Uterus (tissue), 3 donors: ENCODE measurements at regions not wholly inside any gene's neighbourhood (a gene's known extent, or its start where the extent isn't known, plus 50 kb on each side); places are given as distances from the start of the nearest gene placed in this dataset.
A peak's percentile ranks its signal among the peaks of the same experiment; 100 is the strongest.

Experiments
- DNase-seq, 2 donors: peaks; one replicate each; pipeline ENCODE4 v3.0.0-alpha.2; 2019 to 2020
- H3K27ac ChIP-seq, 2 donors: fragments of 200-600 bp; sonication (generic); 1 replicate in 1 of 2; 2 replicates in 1 of 2; pipeline ENCODE4 v1.5.1; 2016 to 2018
- H3K27me3 ChIP-seq, 2 donors: fragments of 200-600 bp; sonication (generic); one replicate each; pipeline ENCODE4 v1.5.1; 2018 to 2019; ENCODE audit warnings: control low read depth in 1 of 2
- H3K36me3 ChIP-seq, 2 donors: fragments of 200-600 bp; sonication (generic); one replicate each; pipeline ENCODE4 v1.5.1; 2019; ENCODE audit warnings: control low read depth in 1 of 2
- H3K4me1 ChIP-seq, 2 donors: fragments of 200-600 bp; sonication (generic); one replicate each; pipeline ENCODE4 v1.5.1; 2018 to 2019; ENCODE audit warnings: control low read depth in 1 of 2
- H3K4me3 ChIP-seq, 2 donors: fragments of 200-600 bp; sonication (generic); 1 replicate in 1 of 2; 2 replicates in 1 of 2; pipeline ENCODE4 v1.5.1; 2018 to 2019; ENCODE audit warnings: mild to moderate bottlenecking in 1 of 2
- H3K9me3 ChIP-seq, 2 donors: fragments of 200-600 bp; sonication (generic); one replicate each; pipeline ENCODE4 v1.5.1; 2019; ENCODE audit warnings: control low read depth in 1 of 2
- CTCF ChIP-seq, 4 experiments: fragments of 200-600 bp in 2 of 4; fragments of 450-650 bp in 2 of 4; sonication (generic) in 2 of 4; IDR thresholded peaks; one replicate each; pipeline ENCODE4 v1.5.1; 2016 to 2019; ENCODE audit warnings: antibody characterized with exemption in 4 of 4, mild to moderate bottlenecking in 2 of 4, moderate library complexity in 1 of 4
- POLR2A ChIP-seq, 2 donors: fragments of 450-650 bp; IDR thresholded peaks; one replicate each; pipeline ENCODE4 v1.6.1; 2016; ENCODE audit warnings: antibody characterized with exemption in 2 of 2, mild to moderate bottlenecking in 1 of 2, moderate library complexity in 1 of 2
- intact Hi-C: fragments of 100-400 bp; cut with DNase I; formaldehyde crosslinking; loops from one replicate; pipeline ENCODE4 v1.15.1; 2023; ENCODE audit warnings: low total_unique reads
- donor health status: DM: yes; HTN: yes; CAD: no.

- peaks cover 0 to under 1% of the 10 kb centered on the region in 2 donors for H3K9me3 ChIP-seq
- intact Hi-C loops = no loop called here
- peak overlapping the region; percentile 33 to 82 for H3K27ac ChIP-seq
- TF ChIP-seq CTCF (IDR thresholded peaks at IDR 0.05) (no peak), POLR2A (IDR thresholded peaks at IDR 0.05) (no peak)
- no peak for DNase-seq
- no peak overlapping the region for H3K4me3 ChIP-seq
- H3K27me3 ChIP-seq = no peaks in the 10 kb centered on the region
- peaks cover 0 to 17% of the 10 kb centered on the region in 2 donors for H3K4me1 ChIP-seq
- H3K36me3 ChIP-seq = no peaks in the 10 kb centered on the region
Measured at GRCh38 chr1:164953815-164954214, 394.8 kb downstream of the PBX1 start.

GRCh38 chr1:164953098-164953497 is 394.1 kb downstream of the PBX1 start:
- DNase-seq = no peak
- intact Hi-C loops = no loop called here
- TF ChIP-seq POLR2A (IDR thresholded peaks at IDR 0.05) (no peak), CTCF (IDR thresholded peaks at IDR 0.05) (no peak)
- Histone ChIP-seq H3K4me3 (no peak overlapping the region), H3K27ac (peak overlapping the region; percentile 73 to 82), H3K4me1 (peaks cover 0 to 17% of the 10 kb centered on the region in 2 donors), H3K9me3 (peaks cover 0 to 8% of the 10 kb centered on the region in 2 donors), H3K36me3 (no peaks in the 10 kb centered on the region), H3K27me3 (no peaks in the 10 kb centered on the region)

- Histone ChIP-seq H3K36me3 (no peaks in the 10 kb centered on the region), H3K4me3 (no peak overlapping the region), H3K4me1 (peaks cover 0 to 17% of the 10 kb centered on the region in 2 donors), H3K27me3 (no peaks in the 10 kb centered on the region), H3K27ac (peak overlapping the region; percentile 73 to 82), H3K9me3 (peaks cover 0 to 11% of the 10 kb centered on the region in 2 donors)
- no peak for DNase-seq
- intact Hi-C loops = no loop called here
- TF ChIP-seq POLR2A (IDR thresholded peaks at IDR 0.05) (no peak), CTCF (IDR thresholded peaks at IDR 0.05) (no peak)
Measured at GRCh38 chr1:164951508-164951907, 392.5 kb downstream of the PBX1 start.

GRCh38 chr1:164950541-164950986 is 391.6 kb downstream of the PBX1 start:
- TF ChIP-seq CTCF (IDR thresholded peaks at IDR 0.05) (no peak), POLR2A (IDR thresholded peaks at IDR 0.05) (no peak)
- H3K9me3 ChIP-seq = peaks cover 0 to 11% of the 10 kb centered on the region in 2 donors
- peak overlapping the region; percentile 73 to 82 for H3K27ac ChIP-seq
- intact Hi-C loops = no loop called here
- no peaks in the 10 kb centered on the region for H3K27me3 ChIP-seq
- DNase-seq = peak; percentile 55 to 86
- H3K36me3 ChIP-seq = no peaks in the 10 kb centered on the region
- H3K4me3 ChIP-seq = no peak overlapping the region
- peaks cover 0 to 17% of the 10 kb centered on the region in 2 donors for H3K4me1 ChIP-seq

GRCh38 chr1:164949771-164950471 is 390.9 kb downstream of the PBX1 start:
- peaks cover 0 to 17% of the 10 kb centered on the region in 2 donors for H3K4me1 ChIP-seq
- DNase-seq = no peak
- TF ChIP-seq CTCF (IDR thresholded peaks at IDR 0.05) = peak; percentile 17 to 62 (median 42)
- no peak for TF ChIP-seq POLR2A (IDR thresholded peaks at IDR 0.05)
- peaks cover 0 to 11% of the 10 kb centered on the region in 2 donors for H3K9me3 ChIP-seq
- no peaks in the 10 kb centered on the region for H3K27me3 ChIP-seq
- peak overlapping the region; percentile 80 to 89 for H3K27ac ChIP-seq
- intact Hi-C loops = no loop called here
- no peaks in the 10 kb centered on the region for H3K36me3 ChIP-seq
- no peak overlapping the region for H3K4me3 ChIP-seq
